ENCODE measurements at regions not wholly inside any gene's neighbourhood (a gene's known extent, or its start where the extent isn't known, plus 50 kb on each side); places are given as distances from the start of the nearest gene placed in this dataset.

- TF ChIP-seq FOXM1 (IDR thresholded peaks at IDR 0.05; ENCODE audit: borderline replicate concordance) (no peak), SUZ12 (IDR thresholded peaks at IDR 0.05) (no peak), BHLHE40 (IDR thresholded peaks at IDR 0.05; ENCODE audit: borderline replicate concordance) (no peak), TARDBP (IDR thresholded peaks at IDR 0.05) (no peak), ELF4 (IDR thresholded peaks at IDR 0.05) (no peak), SP1 (IDR thresholded peaks at IDR 0.05) (no peak), L3MBTL2 (conservative IDR thresholded peaks at IDR 0.05) (no peak), NFRKB (IDR thresholded peaks at IDR 0.05) (no peak), PKNOX1 (IDR thresholded peaks at IDR 0.05) (no peak), ARNT (IDR thresholded peaks at IDR 0.05) (no peak), FOXK2 (IDR thresholded peaks at IDR 0.05) (no peak), FOXA1 (IDR thresholded peaks at IDR 0.05) (no peak), ZNF384 (IDR thresholded peaks at IDR 0.05) (no peak), HDGF (IDR thresholded peaks at IDR 0.05; ENCODE audit: borderline replicate concordance) (no peak)
Measured at GRCh38 chr5:116864157-116864837, 289.7 kb upstream of the SEMA6A start.

All from HEK293T (cell line).